ENCODE measurements at regions not wholly inside any gene's neighbourhood (a gene's known extent, or its start where the extent isn't known, plus 50 kb on each side); places are given as distances from the start of the nearest gene placed in this dataset.

GRCh38 chr11:95283650-95284049 lies 52.6 kb upstream of the SESN3 start:
- ATAC-seq = no peak
- Histone ChIP-seq H3K27me3 (ENCODE audit: insufficient read depth, low read length) (peaks cover 17% of the 10 kb centered on the region; the same call in 1 of the 2 replicates), H2AFZ (ENCODE audit: low read depth, low read length, poor library complexity, severe bottlenecking) (no peak overlapping the region), H3K4me1 (ENCODE audit: control insufficient read depth in 1 of 2, insufficient read depth in 2 of 2, low read length in 2 of 2) (no peaks in the 10 kb centered on the region), H4K20me1 (ENCODE audit: insufficient read depth) (no peaks in the 10 kb centered on the region), H3K79me2 (ENCODE audit: insufficient read depth, low read length) (no peaks in the 10 kb centered on the region), H3K9me2 (ENCODE audit: insufficient read depth) (no peaks in the 10 kb centered on the region), H3K4me2 (ENCODE audit: low read length) (no peak overlapping the region), H3K9me3 (ENCODE audit: control insufficient read depth in 1 of 2, insufficient read depth in 1 of 2, low read depth in 1 of 2, low read length in 2 of 2) (no peaks in the 10 kb centered on the region), H3K27ac (ENCODE audit: low read depth, low read length) (no peak overlapping the region), H3K36me3 (ENCODE audit: control insufficient read depth in 1 of 2, insufficient read depth in 2 of 2, low read length in 2 of 2) (no peaks in the 10 kb centered on the region), H3K4me3 (replicated peaks in 1 of 2; ENCODE audit: low read depth in 1 of 2, low read length in 2 of 2) (no peak overlapping the region), H3K9ac (ENCODE audit: low read length) (no peak overlapping the region)
- ChIA-PET CTCF (no interaction called here), POLR2A (no interaction called here), RAD21 (ENCODE audit: low non-redundant PET in 1 of 2, low total read pairs in 2 of 2, uncharacterized antibody in 2 of 2, unreplicated experiment in 2 of 2) (no interaction called here)
- intact Hi-C loops (cut with micrococcal nuclease) = no loop called here
- BruUV-seq (replicated peaks) = no TSS peak
- TF ChIP-seq FOSL1 (IDR thresholded peaks at IDR 0.05; ENCODE audit: low read depth) (no peak), POLR2A (IDR thresholded peaks at IDR 0.05; ENCODE audit: borderline replicate concordance, extremely low read depth, insufficient read depth, insufficient read length) (no peak), EZH2phosphoT487 (IDR thresholded peaks at IDR 0.05; ENCODE audit: borderline replicate concordance) (no peak), YY1 (IDR thresholded peaks at IDR 0.05; ENCODE audit: extremely low read depth, insufficient replicate concordance, low read depth, low read length) (no peak), ZBTB33 (IDR thresholded peaks at IDR 0.05; ENCODE audit: extremely low read depth, insufficient replicate concordance, low read length) (no peak), JUND (IDR thresholded peaks at IDR 0.05) (no peak), ELF1 (IDR thresholded peaks at IDR 0.05; ENCODE audit: borderline replicate concordance, low read depth) (no peak), RAD21 (IDR thresholded peaks at IDR 0.05; ENCODE audit: low read depth) (no peak), ZFX (IDR thresholded peaks at IDR 0.05) (no peak), ATF3 (IDR thresholded peaks at IDR 0.05) (no peak), ZNF274 (IDR thresholded peaks at IDR 0.05; ENCODE audit: low read depth, low read length) (no peak), CEBPB (IDR thresholded peaks at IDR 0.05; ENCODE audit: low read depth) (no peak), MAX (IDR thresholded peaks at IDR 0.05) (no peak), TCF7L2 (IDR thresholded peaks at IDR 0.05; ENCODE audit: borderline replicate concordance, extremely low read depth, insufficient read depth, insufficient read length) (no peak), CBX3 (IDR thresholded peaks at IDR 0.05; ENCODE audit: low read depth) (no peak), SP1 (IDR thresholded peaks at IDR 0.05; ENCODE audit: low read depth) (no peak), EZH2 (IDR thresholded peaks at IDR 0.05) (no peak), CTCF (IDR thresholded peaks at IDR 0.05 in 2 of 3, conservative IDR thresholded peaks at IDR 0.05 in 1 of 3; ENCODE audit: borderline replicate concordance in 1 of 3, insufficient read depth in 1 of 3, low read depth in 2 of 3, low read length in 2 of 3) (no peak), REST (IDR thresholded peaks at IDR 0.05; ENCODE audit: low read depth) (no peak)
- no peak for DNase-seq (ENCODE audit: low read depth, low spot score)

Measured in HCT116 (cell line).